GM12878 (cell line): ENCODE measurements at regions not wholly inside any gene's neighbourhood (a gene's known extent, or its start where the extent isn't known, plus 50 kb on each side); places are given as distances from the start of the nearest gene placed in this dataset.

Source experiments
- ATAC-seq: fragments of 200-7000 bp; cut with Tn5 transposase; 3 replicates; pipeline ENCODE4 v1.9.1; 2020; ENCODE audit warnings: mild to moderate bottlenecking, moderate library complexity
- BruUV-seq: library from RNA; stranded (reverse); fragments of 400-500 nt; replicated peaks from 2 replicates; lab custom pipeline; 2021; lab: Mats Ljungman, UMichigan
- CTCF ChIA-PET: fragments of 300-600 bp; sonication (Branson Sonifier 250); formaldehyde crosslinking; extraction: SDS; loops from one replicate; lab custom pipeline; 2021; ENCODE audit warnings: inconsistent platforms; lab: Yijun Ruan, JAX
- POLR2A ChIA-PET: fragments of 350-600 bp; formaldehyde crosslinking; extraction: SDS; loops from one replicate; lab custom pipeline; 2021; ENCODE audit warnings: inconsistent platforms; lab: Charles Lee
- RAD21 ChIA-PET: fragments of 300-600 bp; sonication (Branson Sonifier 250); formaldehyde crosslinking; loops from one replicate; lab custom pipeline; 2023; ENCODE audit warnings: antibody characterized with exemption; ENCODE audit not compliant: unreplicated experiment; lab: Charles Lee
- SMC1A ChIA-PET: fragments of 300-600 bp; sonication (Branson Sonifier 250); formaldehyde crosslinking; loops from one replicate; lab custom pipeline; 2023; ENCODE audit not compliant: unreplicated experiment, uncharacterized antibody; lab: Charles Lee
- DNase-seq: peaks from one replicate; pipeline ENCODE4 v3.0.0-alpha.2; 2011; ENCODE audit warnings: low read depth, low spot score
- FAIRE-seq: peaks from 3 replicates; lab custom pipeline; 2011; peaks lifted over from hg19 to GRCh38; lab: Jason Lieb, UNC
- H2AFZ ChIP-seq: 2 replicates; pipeline ENCODE4 v1.6.0; 2011; ENCODE audit warnings: low read depth, low read length, control low read depth; ENCODE audit not compliant: control insufficient read depth
- H3K27ac ChIP-seq: 2 replicates; pipeline ENCODE4 v1.5.1; 2011; ENCODE audit warnings: control low read depth; ENCODE audit not compliant: control insufficient read depth, insufficient read depth
- H3K27me3 ChIP-seq, 2 experiments: replicated peaks in 1 of 2; 2 replicates each; pipeline versions ENCODE4 v1.6.0 to v1.6.1; 2011; ENCODE audit warnings: low read length in 1 of 2; ENCODE audit not compliant: control insufficient read depth in 2 of 2, insufficient read depth in 2 of 2
- H3K36me3 ChIP-seq, 2 experiments: 2 replicates each; pipeline ENCODE4 v1.5.1; 2011; ENCODE audit warnings: low read length in 1 of 2; ENCODE audit not compliant: control insufficient read depth in 2 of 2, insufficient read depth in 2 of 2
- H3K4me1 ChIP-seq: 2 replicates; pipeline ENCODE4 v1.6.1; 2011; ENCODE audit warnings: mild to moderate bottlenecking, low read length, moderate library complexity, mixed read lengths; ENCODE audit not compliant: control insufficient read depth, insufficient read depth
- H3K4me2 ChIP-seq: 2 replicates; pipeline ENCODE4 v1.6.0; 2011; ENCODE audit warnings: control low read depth; ENCODE audit not compliant: control insufficient read depth, insufficient read depth
- H3K4me3 ChIP-seq: fragments of 200-600 bp; sonication (generic); 2 replicates; pipeline ENCODE4 v1.5.1; 2016
- H3K79me2 ChIP-seq: 2 replicates; pipeline ENCODE4 v1.6.0; 2011; ENCODE audit warnings: low read length; ENCODE audit not compliant: control insufficient read depth, insufficient read depth
- H3K9ac ChIP-seq: 2 replicates; pipeline ENCODE4 v1.8.0; 2011; ENCODE audit warnings: low read length, control low read depth, mixed read lengths; ENCODE audit not compliant: control insufficient read depth, insufficient read depth
- H3K9me3 ChIP-seq: replicated peaks from 3 replicates; pipeline ENCODE4 v1.5.1; 2011; ENCODE audit warnings: mild to moderate bottlenecking, low read length; ENCODE audit not compliant: control insufficient read depth, insufficient read depth
- H4K20me1 ChIP-seq: 2 replicates; pipeline ENCODE4 v1.6.0; 2011; ENCODE audit not compliant: control insufficient read depth, insufficient read depth
- BHLHE40 ChIP-seq, 2 experiments: fragments of 450-650 bp in 1 of 2; IDR thresholded peaks; 2 replicates each; pipeline ENCODE4 v1.6.1; 2011 to 2017; ENCODE audit warnings: low read depth in 2 of 2, borderline replicate concordance in 1 of 2, improper control_type of control experiment in 1 of 2, low read length in 1 of 2, mild to moderate bottlenecking in 1 of 2
- BRCA1 ChIP-seq: IDR thresholded peaks from 2 replicates; pipeline ENCODE4 v1.6.1; 2011; ENCODE audit warnings: low read depth, low read length, improper control_type of control experiment
- CREM ChIP-seq: IDR thresholded peaks from 2 replicates; pipeline ENCODE4 v1.6.1; 2014; ENCODE audit warnings: antibody characterized with exemption, low read depth
- HDAC2 ChIP-seq: fragments of 200-600 bp; sonication (generic); IDR thresholded peaks from 2 replicates; pipeline ENCODE4 v1.6.1; 2017
- HDGF ChIP-seq: fragments of 450-650 bp; IDR thresholded peaks from 2 replicates; pipeline ENCODE4 v1.6.1; 2016; ENCODE audit warnings: antibody characterized with exemption
- KDM1A ChIP-seq: fragments of 200-600 bp; sonication (generic); IDR thresholded peaks from 2 replicates; pipeline ENCODE4 v1.6.1; 2016; ENCODE audit warnings: borderline replicate concordance
- LARP7 ChIP-seq: fragments of 450-650 bp; IDR thresholded peaks from 2 replicates; pipeline ENCODE4 v1.6.1; 2017; ENCODE audit warnings: mild to moderate bottlenecking
- NFIC ChIP-seq: IDR thresholded peaks from 2 replicates; pipeline ENCODE4 v1.6.1; 2012; ENCODE audit warnings: low read depth, mild to moderate bottlenecking, inconsistent platforms, low read length, moderate library complexity
- NFXL1 ChIP-seq: fragments of 450-650 bp; IDR thresholded peaks from 2 replicates; pipeline ENCODE4 v1.6.1; 2017; ENCODE audit warnings: antibody characterized with exemption, mild to moderate bottlenecking, borderline replicate concordance
- NR2F1 ChIP-seq: fragments of 450-650 bp; conservative IDR thresholded peaks from 2 replicates; pipeline ENCODE4 v1.6.1; 2017; ENCODE audit warnings: mild to moderate bottlenecking
- TARDBP ChIP-seq: IDR thresholded peaks from 2 replicates; pipeline ENCODE4 v1.6.1; 2016; ENCODE audit warnings: borderline replicate concordance
- YBX1 ChIP-seq: fragments of 450-650 bp; IDR thresholded peaks from 2 replicates; pipeline ENCODE4 v1.6.1; 2016; ENCODE audit warnings: antibody characterized with exemption
- YY1 ChIP-seq: IDR thresholded peaks from 2 replicates; pipeline ENCODE4 v1.6.1; 2011; ENCODE audit warnings: low read depth, mild to moderate bottlenecking, low read length
- ZNF274 ChIP-seq: IDR thresholded peaks from one replicate; pipeline ENCODE4 v1.8.0; 2011; ENCODE audit not compliant: insufficient read length, insufficient read depth
- WGBS: methylation state at CpG from one replicate; pipeline ENCODE4 v1.1.6; 2016; ENCODE audit warnings: low lambda C conversion rate; ENCODE audit not compliant: insufficient replicate concordance, insufficient coverage; ENCODE audit errors: missing lambda C conversion rate; 5-methylcytosine and 5-hydroxymethylcytosine counted together
- in situ Hi-C: fragments of 300-500 bp; cut with MboI; formaldehyde crosslinking; loops from 9 replicates; pipeline ENCODE4 v1.14.3; 2018; ENCODE audit warnings: mixed read lengths
- intact Hi-C: fragments of 100-400 bp; cut with micrococcal nuclease; formaldehyde crosslinking; loops from one replicate; pipeline ENCODE4 v1.14.2; 2022; ENCODE audit not compliant: unreplicated experiment
- TF ChIP-seq, protein P1 (sequence below): IDR thresholded peaks from 2 replicates; pipeline ENCODE4 v1.6.1; 2012; ENCODE audit warnings: low read depth, low read length, improper control_type of control experiment
- TF ChIP-seq, protein P2 (sequence below): fragments of 450-650 bp; IDR thresholded peaks from 2 replicates; pipeline ENCODE4 v1.6.1; 2017; ENCODE audit warnings: mild to moderate bottlenecking
- TF ChIP-seq, protein P3 (sequence below): IDR thresholded peaks from 2 replicates; pipeline ENCODE4 v1.6.1; 2011; ENCODE audit warnings: mild to moderate bottlenecking, low read depth, low read length, moderate library complexity; ENCODE audit not compliant: insufficient replicate concordance

DNA sequence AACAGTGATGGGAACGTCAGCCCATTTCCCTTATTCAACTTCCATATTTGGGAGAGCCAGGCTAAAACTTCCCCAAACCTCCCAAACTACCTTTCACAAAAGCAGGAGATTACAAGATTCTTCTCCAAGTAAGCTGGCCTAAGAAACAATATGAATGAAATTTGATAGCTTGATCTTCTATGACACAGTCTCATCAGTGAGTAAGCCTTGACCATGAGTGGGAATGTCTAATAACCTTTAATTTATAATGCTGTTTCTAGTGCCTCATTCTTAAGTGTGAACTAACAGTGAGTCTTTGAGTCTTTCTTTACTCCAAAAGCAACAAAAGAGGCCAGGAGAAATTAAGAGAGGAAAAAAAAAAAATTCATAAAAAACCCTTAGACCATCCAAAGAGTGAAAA lies 1379.9 kb downstream of the EFNA5 start:
- Histone ChIP-seq H3K79me2 (no peaks in the 10 kb centered on the region), H3K27me3 (no peaks in the 10 kb centered on the region), H3K9me3 (no peaks in the 10 kb centered on the region), H3K4me1 (no peaks in the 10 kb centered on the region)
- ATAC-seq: no peak
- POLR2A ChIA-PET: no interaction called here
- TF ChIP-seq TARDBP (no peak), CREM (no peak), KDM1A (no peak), NFXL1 (no peak), NFIC (no peak), LARP7 (no peak), YY1 (no peak)
- TF ChIP-seq, all 136 proteins: peak for 0
- BruUV-seq: no TSS peak
- no peak overlapping the region for H3K9ac ChIP-seq
- intact Hi-C loops (no loop called here), in situ Hi-C loops (no loop called here)
- FAIRE-seq (no peak), DNase-seq (no peak)
- H3K27ac ChIP-seq: no peak overlapping the region
- no peaks in the 10 kb centered on the region for H3K36me3 ChIP-seq
- no peaks in the 10 kb centered on the region for H4K20me1 ChIP-seq
- RAD21 ChIA-PET: no interaction called here
- H3K4me3 ChIP-seq: no peak overlapping the region
- SMC1A ChIA-PET: interaction anchor here (0.5 kb wide), 1 partner anchor 1169 kb away, joined by 3 read pairs; no protein-coding TSS in a partner anchor
- no peak overlapping the region for H3K4me2 ChIP-seq
- CTCF ChIA-PET: no interaction called here
- no peak overlapping the region for H2AFZ ChIP-seq
- 28% methylated on average over 1 of the region's 1 CpG for WGBS

DNA sequence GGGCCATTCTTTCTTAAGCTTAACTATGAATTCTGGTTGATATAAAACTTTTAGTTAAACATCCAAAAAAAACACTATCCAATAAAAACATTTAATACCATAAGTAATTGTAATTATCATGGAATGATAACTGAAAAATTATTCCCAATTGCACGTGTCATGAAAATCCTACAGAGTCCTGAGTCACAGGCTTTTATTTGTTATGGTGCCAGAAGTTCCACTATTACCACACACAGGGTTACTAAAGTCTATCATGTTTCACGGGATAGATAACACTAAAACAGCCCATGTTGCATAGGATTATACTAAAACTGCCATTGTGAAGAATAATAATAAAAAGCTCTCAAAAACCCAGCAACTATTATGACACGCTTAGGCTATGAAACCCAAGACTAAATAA lies 1381.8 kb downstream of the EFNA5 start:
- no peaks in the 10 kb centered on the region for H3K9me3 ChIP-seq
- H3K79me2 ChIP-seq: no peaks in the 10 kb centered on the region
- ATAC-seq (no peak), FAIRE-seq (no peak), DNase-seq (no peak)
- 13% methylated on average over 3 of the region's 3 CpGs for WGBS
- ChIA-PET POLR2A (no interaction called here), CTCF (interaction anchor here (0.8 to 1.4 kb wide), 3 partner anchors 15 to 25 kb away, joined by 3 to 4 read pairs (median 3); no protein-coding TSS in a partner anchor), RAD21 (no interaction called here), SMC1A (interaction anchor here (1.8 kb wide), 1 partner anchor 14 kb away, joined by 6 read pairs; no protein-coding TSS in a partner anchor)
- H3K4me1 ChIP-seq: no peaks in the 10 kb centered on the region
- no peak overlapping the region for H3K4me3 ChIP-seq
- TF ChIP-seq HDAC2 (no peak), ZNF274 (no peak), BRCA1 (no peak), NR2F1 (no peak), HDGF (no peak), BHLHE40 (IDR thresholded peaks at IDR 0.05; ENCODE audit: borderline replicate concordance in 1 of 2, low read depth in 2 of 2, low read length in 1 of 2) (no peak), LARP7 (no peak), YBX1 (no peak)
- TF ChIP-seq, protein P1, sequence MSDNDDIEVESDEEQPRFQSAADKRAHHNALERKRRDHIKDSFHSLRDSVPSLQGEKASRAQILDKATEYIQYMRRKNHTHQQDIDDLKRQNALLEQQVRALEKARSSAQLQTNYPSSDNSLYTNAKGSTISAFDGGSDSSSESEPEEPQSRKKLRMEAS: no peak
- TF ChIP-seq, protein P2, sequence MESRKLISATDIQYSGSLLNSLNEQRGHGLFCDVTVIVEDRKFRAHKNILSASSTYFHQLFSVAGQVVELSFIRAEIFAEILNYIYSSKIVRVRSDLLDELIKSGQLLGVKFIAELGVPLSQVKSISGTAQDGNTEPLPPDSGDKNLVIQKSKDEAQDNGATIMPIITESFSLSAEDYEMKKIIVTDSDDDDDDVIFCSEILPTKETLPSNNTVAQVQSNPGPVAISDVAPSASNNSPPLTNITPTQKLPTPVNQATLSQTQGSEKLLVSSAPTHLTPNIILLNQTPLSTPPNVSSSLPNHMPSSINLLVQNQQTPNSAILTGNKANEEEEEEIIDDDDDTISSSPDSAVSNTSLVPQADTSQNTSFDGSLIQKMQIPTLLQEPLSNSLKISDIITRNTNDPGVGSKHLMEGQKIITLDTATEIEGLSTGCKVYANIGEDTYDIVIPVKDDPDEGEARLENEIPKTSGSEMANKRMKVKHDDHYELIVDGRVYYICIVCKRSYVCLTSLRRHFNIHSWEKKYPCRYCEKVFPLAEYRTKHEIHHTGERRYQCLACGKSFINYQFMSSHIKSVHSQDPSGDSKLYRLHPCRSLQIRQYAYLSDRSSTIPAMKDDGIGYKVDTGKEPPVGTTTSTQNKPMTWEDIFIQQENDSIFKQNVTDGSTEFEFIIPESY: no peak
- TF ChIP-seq, protein P3, sequence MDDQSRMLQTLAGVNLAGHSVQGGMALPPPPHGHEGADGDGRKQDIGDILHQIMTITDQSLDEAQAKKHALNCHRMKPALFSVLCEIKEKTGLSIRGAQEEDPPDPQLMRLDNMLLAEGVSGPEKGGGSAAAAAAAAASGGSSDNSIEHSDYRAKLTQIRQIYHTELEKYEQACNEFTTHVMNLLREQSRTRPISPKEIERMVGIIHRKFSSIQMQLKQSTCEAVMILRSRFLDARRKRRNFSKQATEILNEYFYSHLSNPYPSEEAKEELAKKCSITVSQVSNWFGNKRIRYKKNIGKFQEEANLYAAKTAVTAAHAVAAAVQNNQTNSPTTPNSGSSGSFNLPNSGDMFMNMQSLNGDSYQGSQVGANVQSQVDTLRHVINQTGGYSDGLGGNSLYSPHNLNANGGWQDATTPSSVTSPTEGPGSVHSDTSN: no peak
- in situ Hi-C loops (no loop called here), intact Hi-C loops (no loop called here)
- no peak overlapping the region for H3K4me2 ChIP-seq
- no peak overlapping the region for H3K27ac ChIP-seq
- BruUV-seq: no TSS peak
- H3K9ac ChIP-seq: no peak overlapping the region
- no peaks in the 10 kb centered on the region for H3K27me3 ChIP-seq
- no peaks in the 10 kb centered on the region for H4K20me1 ChIP-seq
- no peaks in the 10 kb centered on the region for H3K36me3 ChIP-seq
- no peak overlapping the region for H2AFZ ChIP-seq
